Ramos (cell line): ENCODE measurements at regions not wholly inside any gene's neighbourhood (a gene's known extent, or its start where the extent isn't known, plus 50 kb on each side); places are given as distances from the start of the nearest gene placed in this dataset.

Experiments
- in situ Hi-C: fragments of 300-500 bp; cut with MboI; formaldehyde crosslinking; loops from one replicate; pipeline ENCODE4 v1.14.3; 2022; ENCODE audit warnings: low sequenced_read_pairs; ENCODE audit not compliant: unreplicated experiment

DNA sequence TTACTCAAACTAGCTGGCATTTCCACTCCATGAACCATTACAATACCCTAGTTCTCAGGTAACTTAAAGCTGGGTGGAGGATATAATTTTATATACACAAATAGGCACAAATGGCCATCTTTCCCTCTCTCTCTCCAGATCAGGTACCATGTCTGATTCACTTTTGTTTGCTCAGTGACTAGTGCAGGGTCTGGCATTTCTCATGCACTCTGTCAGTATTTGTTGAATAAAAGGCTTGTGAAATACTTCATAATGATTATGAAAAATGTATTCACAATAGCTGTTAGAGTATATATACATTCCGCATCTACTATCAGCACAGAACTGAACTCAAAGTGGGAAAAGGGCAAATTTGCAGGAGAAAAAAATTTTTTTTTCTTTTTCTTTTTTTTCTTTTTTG, 510.2 kb upstream of the USP24 start:
- in situ Hi-C loops = no loop called here

- in situ Hi-C loops = no loop called here
Measured at GRCh38 chr1:55724551-55725325, 509.6 kb upstream of the USP24 start.

- in situ Hi-C loops = no loop called here
Measured at GRCh38 chr1:55723001-55723400, 507.8 kb upstream of the USP24 start.

DNA sequence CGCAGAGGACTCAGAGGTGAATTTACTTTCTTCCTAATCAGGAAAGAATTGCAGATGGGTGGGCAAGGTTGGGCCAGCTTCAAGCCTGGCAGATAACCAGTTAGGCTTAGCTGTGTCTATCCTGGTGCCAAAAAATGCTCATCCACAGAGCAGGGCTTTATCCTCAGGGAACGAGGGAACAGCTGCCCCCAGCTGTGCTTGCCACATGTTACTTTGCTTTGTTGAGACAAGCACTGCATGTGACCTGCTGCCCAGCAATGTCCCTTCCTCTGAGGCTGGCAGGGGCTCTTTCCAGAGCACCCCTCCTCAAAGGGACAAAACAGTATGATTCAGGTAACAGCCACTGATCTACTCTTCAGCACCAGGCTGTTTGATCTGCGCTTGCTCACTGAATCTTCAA, 505.1 kb upstream of the USP24 start:
- in situ Hi-C loops = no loop called here

DNA sequence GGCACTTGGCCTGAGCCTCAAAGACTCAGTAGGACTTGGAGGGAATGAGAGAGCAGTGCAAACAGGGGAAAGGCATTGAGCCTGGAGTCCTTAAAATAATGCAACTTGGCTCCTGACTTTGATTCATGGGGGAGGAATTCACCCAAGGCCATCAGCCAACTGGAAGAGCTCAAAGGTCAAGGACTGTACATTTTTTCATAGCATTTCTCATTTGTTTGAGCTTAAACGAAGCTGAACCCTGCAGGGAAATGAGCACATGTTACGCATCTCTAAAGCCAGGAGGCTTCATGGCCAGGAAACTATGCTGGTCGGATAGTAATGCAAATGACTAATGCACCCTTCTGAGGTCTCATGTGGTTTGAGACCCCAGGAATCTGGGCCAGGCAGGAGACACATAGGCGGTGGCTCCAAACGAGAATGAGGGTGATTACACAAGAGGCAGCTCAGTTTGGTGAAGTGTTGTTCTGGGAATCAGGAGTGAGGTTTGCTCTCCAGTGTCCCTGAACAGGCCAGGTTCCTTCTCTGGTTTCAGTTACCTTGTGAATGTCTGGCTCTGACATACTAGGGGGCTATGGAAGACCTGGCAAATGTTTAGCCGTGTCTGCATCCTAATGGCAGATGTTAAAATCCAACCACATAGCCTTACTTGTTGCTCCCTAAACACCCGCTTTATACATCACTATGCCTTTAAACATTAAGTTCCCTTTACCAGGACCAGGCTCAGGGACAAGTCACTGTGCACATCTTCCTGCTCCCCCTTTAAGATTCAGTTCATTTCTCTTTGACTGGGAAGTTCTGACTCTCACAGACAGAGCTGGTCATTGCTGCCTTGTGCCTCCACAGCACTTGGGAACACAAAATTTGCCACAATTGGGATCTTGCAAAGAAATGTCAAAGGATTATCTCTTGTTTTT, 503.9 kb upstream of the USP24 start:
- in situ Hi-C loops = no loop called here

DNA sequence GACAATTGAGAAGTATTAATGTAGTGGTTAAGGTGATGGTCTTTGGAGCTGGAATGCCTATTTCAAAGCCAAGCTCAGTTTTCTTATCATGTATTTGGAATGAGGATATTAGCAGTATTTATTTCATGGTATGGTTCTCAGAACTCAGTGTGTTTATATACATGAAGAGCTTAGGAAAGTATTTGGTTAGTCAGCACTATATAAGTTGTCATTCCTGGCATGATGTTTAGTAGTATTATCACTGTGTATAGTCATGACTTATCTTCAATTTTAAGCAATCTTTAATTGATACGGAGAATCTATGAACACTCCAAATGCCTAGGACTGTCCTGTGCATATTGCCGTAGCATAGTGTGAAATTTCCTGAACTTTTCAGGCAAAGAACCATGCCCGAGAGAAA, 501.9 kb upstream of the USP24 start:
- in situ Hi-C loops = no loop called here

DNA sequence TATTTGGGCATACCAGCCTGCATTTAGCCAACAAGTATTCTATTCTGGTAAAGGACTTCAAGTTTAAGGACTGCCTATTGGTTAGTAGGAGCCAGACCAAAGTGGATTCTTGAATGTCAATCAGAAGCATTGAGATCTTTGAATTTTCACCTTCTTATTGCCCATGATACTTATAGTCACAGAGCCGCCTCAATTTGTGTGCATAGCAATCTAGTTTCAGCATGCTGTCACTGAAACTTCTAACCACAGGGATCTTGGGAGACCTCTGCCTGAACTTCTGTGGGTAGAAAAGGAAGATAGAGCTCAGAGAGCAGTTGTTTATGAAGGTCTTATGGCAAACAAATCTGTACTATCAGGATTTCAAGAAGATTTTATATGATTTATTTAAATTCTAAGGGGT, 501.4 kb upstream of the USP24 start:
- in situ Hi-C loops = no loop called here

GRCh38 chr1:55716151-55716550, 501.0 kb upstream of the USP24 start:
- in situ Hi-C loops = no loop called here

GRCh38 chr1:55714230-55714629, 499.1 kb upstream of the USP24 start:
- in situ Hi-C loops = no loop called here

GRCh38 chr1:55713516-55713915, 498.4 kb upstream of the USP24 start:
- in situ Hi-C loops = no loop called here

DNA sequence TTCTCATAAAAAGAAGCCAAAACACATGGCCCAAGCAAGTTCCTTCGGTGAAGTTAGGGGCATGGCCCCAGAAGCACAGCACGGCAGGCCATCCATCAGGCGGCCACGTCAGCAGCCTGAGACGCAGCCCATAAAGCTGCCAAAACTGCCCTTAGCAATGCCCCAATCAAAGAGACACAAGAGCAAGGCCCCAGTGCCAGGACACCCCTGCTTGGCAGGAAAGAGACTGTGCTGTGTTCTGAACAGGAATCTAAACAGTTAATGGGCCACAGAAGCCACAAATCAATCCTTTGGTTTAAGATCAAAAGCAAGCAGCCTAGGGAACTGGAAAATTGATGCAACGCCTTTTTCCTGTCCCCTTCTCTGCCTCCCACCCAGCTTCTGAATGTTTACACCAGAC, 497.0 kb upstream of the USP24 start:
- in situ Hi-C loops = no loop called here

- in situ Hi-C loops = no loop called here
Measured at GRCh38 chr1:55708781-55709180, 493.6 kb upstream of the USP24 start.

GRCh38 chr1:55707846-55708245, 492.7 kb upstream of the USP24 start:
- in situ Hi-C loops = no loop called here

DNA sequence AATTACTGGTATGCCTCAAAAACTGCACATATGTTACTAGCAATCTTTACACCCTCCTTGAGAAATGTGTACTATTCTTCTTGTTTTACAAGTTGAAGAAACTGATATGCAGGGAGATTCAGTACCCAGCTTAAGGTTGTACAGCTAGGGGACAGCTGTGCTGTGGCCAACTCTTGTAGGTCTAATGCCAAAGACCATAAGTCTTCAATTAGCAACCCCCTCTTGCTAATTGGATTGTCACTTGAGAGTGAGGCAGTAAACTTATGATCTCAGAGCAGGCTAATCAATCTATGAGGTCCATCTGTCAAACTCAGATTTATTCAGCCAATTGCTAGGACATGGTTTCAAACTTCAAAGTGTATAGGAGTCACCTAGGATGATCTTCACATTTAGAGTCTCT, 492.0 kb upstream of the USP24 start:
- in situ Hi-C loops = no loop called here

- in situ Hi-C loops = no loop called here
Measured at GRCh38 chr1:55706397-55706796, 491.2 kb upstream of the USP24 start.

DNA sequence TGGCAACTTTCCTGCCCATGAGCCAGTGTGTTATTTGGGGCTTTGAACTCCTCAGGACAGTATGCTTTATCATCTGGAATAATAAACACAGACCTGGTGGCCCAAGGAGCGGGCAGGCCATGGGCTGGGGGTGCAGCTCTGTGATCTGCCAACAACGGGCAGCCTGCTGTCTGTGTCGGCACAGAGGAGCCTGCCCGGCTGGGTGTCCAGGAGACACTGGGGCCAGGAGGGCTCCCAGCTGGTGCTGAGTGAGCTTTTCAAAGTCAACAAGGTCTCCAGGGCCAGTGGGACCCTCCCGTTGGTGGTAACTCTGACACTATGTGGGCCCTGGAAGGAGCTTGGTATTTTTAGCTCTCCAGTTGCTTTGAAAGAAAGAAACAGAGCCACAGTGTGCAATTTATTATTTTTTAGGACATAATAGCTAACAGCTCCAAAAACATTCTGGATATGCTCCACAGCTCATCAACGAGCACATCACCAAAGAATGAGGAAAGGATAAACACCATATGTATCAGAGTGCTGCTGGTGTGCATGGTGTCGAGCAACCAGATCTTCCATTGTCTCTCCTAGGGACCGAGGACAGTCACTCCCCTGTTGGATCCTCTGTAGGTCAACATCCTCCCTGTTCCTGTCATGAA, 488.7 kb upstream of the USP24 start:
- in situ Hi-C loops = no loop called here

- in situ Hi-C loops = no loop called here
Measured at GRCh38 chr1:55702064-55702463, 486.9 kb upstream of the USP24 start.

GRCh38 chr1:55700359-55701130, 485.4 kb upstream of the USP24 start:
- in situ Hi-C loops = no loop called here

- in situ Hi-C loops = no loop called here
Measured at GRCh38 chr1:55699228-55699627, 484.1 kb upstream of the USP24 start.

DNA sequence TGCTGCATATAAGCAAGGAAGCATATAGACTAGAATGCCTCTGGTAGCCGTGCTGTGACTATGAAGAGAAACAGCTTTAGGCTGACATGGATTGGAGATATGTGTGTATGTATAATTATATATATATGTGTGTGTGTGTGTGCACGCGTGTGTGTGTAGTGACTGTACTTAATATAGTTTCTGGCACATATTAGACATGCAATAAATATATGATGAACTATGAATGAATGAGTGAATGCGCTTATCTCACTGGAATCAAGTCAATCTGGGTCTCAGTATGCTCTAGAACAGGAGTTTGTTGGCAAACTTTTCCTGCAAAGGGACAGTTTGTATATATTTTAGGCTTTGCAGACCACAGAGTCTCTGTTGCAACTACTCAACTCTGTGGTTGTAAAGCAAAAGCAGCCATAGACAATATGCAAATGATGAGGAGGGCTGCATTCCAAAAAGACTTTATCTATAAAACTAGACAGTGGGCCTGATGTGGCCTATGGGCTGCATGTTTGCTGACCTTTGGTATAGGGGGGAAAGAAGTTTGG, 482.9 kb upstream of the USP24 start:
- in situ Hi-C loops = no loop called here
